ENCODE measurements at regions not wholly inside any gene's neighbourhood (a gene's known extent, or its start where the extent isn't known, plus 50 kb on each side); places are given as distances from the start of the nearest gene placed in this dataset.
"Not testable (repeated sequence)": the region's sequence is repeated elsewhere in the genome, so short reads cannot be mapped to it uniquely, and the experiment has no call there.

DNA sequence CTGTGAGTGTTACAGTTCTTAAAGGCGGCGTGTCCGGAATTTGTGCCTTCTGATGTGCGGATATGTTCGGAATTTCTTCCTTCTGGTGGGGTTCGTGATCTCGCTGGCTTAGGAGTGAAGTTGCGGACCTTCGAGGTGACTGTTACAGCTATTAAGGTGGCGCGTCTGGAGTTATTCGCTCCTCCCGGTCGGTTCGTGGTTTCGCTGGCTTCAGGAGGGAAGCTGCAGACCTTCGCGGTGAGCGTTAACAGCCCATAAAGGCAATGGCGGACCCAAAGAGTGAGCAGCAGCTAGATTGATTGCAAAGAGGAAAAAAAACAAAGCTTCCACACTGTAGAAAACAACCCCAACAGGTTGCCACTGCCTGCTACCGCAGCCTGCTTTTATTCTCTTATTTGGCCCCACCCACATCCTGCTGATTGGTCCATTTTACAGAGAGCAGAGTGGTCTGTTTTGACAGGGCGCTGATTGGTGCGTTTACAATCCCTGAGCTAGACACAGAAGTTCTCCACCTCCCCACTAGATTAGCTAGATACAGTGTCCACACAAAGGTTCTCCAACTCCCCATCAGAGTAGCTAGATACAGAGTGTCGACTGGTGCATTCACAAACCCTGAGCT is 95.7 kb upstream of the MYO10 start:
- ATAC-seq; intact Hi-C loops (cut with DNase I, micrococcal nuclease); DNase-seq: not testable (repeated sequence)

GRCh38 chr5:17032314-17032985 is 96.4 kb upstream of the MYO10 start:
- DNase-seq; ATAC-seq; intact Hi-C loops (cut with DNase I, micrococcal nuclease): not testable (repeated sequence)

- DNase-seq; ATAC-seq; intact Hi-C loops (cut with DNase I, micrococcal nuclease): not testable (repeated sequence)
These were observed 98.9 kb upstream of the MYO10 start for GRCh38 chr5:17034992-17035391.

DNA sequence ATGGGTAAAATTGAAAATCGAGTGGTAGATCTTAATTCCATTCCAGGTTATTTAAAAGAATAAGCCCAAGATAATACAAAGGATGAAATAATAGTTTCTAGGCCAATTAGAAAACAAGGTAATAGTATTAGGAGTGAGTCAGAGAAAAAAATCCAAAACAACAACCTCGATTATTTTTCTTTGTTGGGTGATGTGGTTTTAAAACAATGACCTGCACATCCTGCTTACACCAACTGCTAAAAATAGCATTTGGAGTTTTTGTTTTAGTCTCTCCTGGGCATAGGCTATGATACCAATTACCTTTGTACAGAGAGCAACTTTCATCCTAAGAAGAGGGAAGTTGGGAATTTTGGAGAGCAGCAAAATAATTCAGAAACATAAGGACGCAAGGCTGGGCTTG is 101.7 kb upstream of the MYO10 start:
- intact Hi-C loops (cut with DNase I, micrococcal nuclease) = no loop called here
- ATAC-seq = no peak
- no peak for DNase-seq

GRCh38 chr5:17039170-17039569 is 103.1 kb upstream of the MYO10 start:
- DNase-seq (no peak), ATAC-seq (no peak)
- intact Hi-C loops (cut with DNase I, micrococcal nuclease) = no loop called here

DNA sequence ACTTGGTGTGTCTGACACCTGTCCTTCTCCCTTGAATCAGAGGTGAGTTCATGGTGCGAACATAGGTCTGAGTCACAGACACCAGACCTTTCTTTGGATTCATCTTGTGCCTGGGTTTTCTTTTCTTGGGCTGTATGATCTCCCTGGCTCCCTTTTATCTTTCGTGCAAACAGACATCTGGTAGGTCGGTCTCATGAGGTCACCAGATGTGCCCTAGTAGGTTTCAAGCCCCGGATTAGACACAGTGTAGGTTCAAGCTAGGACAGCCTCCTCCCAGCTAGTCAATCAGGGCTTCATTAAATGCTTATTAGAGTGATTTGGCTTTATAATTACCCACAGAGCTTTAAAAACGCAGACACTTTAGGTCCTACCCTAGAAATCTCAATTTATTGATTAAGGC is 106.0 kb upstream of the MYO10 start:
- DNase-seq (no peak), ATAC-seq (no peak)
- intact Hi-C loops (cut with DNase I, micrococcal nuclease) = no loop called here

DNA sequence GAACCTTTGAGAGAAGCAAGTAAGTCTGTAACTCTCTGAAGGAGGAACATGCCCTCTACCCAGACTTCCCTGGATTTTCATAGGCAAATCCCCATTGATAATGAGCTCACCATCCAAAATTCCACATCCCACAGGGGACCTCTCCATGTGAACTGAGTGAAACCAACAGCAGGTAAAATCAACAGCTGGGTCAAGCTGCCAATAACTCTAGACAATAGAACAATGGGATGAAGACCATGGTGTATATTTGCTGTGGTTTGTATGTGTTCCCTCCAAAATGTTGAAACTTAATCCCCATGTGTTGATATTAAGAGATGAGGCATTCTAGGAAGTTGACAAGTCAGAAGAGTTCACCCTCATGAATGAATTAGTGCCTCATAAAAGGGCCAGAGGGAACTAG is 110.2 kb upstream of the MYO10 start:
- DNase-seq = no peak
- no peak for ATAC-seq
- intact Hi-C loops (cut with DNase I, micrococcal nuclease) = no loop called here

GRCh38 chr5:17050236-17050635 is 114.1 kb upstream of the MYO10 start:
- ATAC-seq = no peak
- intact Hi-C loops (cut with DNase I, micrococcal nuclease) = no loop called here
- DNase-seq = no peak

DNA sequence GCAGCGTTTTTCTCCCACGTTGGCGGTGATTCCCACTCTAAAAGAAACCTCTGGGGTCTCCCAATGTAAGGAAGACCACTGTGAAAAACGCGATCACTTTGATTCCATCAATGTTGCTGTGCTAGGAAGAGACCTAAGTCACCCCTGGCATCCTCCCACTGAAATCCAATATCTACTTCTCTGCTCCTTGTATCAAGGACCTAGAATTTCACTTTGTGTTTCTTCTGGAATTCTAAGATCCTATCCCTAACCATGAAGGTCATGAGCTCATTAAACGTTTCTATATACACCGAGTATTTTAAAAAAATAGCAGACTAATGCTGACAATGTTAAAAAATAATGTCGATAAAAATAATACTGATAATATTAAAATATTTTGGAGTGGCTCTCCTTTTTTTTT is 118.8 kb upstream of the MYO10 start:
- no peak for DNase-seq
- ATAC-seq = no peak
- intact Hi-C loops (cut with DNase I, micrococcal nuclease) = no loop called here

GRCh38 chr5:17056141-17056631 is 120.1 kb upstream of the MYO10 start:
- intact Hi-C loops (cut with DNase I, micrococcal nuclease) = no loop called here
- ATAC-seq (peak; percentile 86), DNase-seq (peak in 1 of 2 donors; percentile 29)

- DNase-seq = no peak
- intact Hi-C loops (cut with DNase I, micrococcal nuclease) = no loop called here
- ATAC-seq = no peak
These were observed 122.3 kb upstream of the MYO10 start for GRCh38 chr5:17058438-17058837.

DNA sequence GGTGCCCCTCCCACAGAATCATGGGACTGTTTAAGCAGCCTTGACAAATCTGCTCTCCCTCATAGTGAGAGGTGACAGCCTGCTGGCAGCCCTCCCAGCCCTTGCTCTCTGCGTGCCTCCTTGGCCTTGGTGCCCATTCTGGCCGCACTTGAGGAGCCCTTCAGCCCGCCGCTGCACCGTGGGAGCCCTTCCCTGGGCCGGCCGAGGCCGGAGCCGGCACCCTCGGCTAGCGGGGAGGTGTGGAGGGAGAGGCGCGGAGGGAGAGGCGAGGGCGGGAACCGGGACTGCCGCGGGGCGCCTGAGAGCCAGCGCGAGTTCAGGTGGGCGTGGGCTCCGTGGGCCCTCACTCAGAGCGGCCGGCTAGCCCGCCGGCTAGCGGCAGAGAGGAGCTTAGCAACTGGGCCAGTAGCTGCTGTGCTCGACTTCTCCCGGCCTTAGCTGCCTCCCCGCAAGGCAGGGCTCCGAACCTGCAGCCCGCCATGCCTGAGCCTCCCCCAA is 125.9 kb upstream of the MYO10 start:
- peak; percentile 21 for ATAC-seq
- DNase-seq = no peak
- intact Hi-C loops (cut with DNase I, micrococcal nuclease) = no loop called here

GRCh38 chr5:17062741-17063140 is 126.7 kb upstream of the MYO10 start:
- ATAC-seq; intact Hi-C loops (cut with DNase I, micrococcal nuclease); DNase-seq: not testable (repeated sequence)

DNA sequence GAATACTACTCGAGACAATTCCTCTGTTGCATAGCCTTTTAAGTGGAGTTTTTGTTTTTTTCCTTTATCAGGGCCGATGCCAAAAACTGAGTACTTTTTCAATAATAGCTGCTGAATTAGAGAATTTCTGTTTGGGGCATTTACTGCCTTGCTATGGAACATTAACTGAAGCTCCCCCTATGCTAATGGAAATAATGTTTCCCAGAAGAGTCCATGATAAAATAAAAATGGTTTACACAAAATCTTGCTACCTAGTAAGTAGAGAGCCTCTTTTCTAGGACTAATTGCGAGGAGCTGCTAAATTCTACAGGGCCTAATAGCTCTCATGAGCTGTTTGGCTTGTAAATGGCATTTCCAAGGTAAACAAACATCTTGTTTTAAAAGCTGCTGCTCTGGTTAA is 128.2 kb upstream of the MYO10 start:
- ATAC-seq = no peak
- DNase-seq = no peak
- intact Hi-C loops (cut with DNase I, micrococcal nuclease) = no loop called here

DNA sequence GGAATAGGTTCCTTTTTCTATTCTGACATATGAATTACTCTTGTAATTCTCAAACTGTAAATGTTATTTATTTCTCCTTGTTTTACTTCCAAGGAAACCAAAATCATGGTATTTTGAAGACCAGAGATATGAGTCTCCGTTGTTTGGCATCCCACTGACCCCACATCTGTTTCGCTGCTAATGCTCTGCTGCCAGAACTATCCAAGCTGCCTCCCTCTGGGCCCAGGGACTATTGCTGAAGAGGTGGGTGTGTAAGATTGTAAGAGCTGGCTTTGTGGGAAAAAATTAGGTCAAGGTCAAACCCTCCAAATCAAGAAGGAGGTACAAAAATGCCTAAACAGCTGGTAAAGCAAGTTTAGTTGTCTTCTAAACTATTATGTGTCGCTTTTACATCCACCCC is 129.4 kb upstream of the MYO10 start:
- ATAC-seq = no peak
- intact Hi-C loops (cut with DNase I, micrococcal nuclease) = no loop called here
- no peak for DNase-seq

GRCh38 chr5:17066026-17066425 is 129.9 kb upstream of the MYO10 start:
- ATAC-seq; DNase-seq; intact Hi-C loops (cut with DNase I, micrococcal nuclease): not testable (repeated sequence)

GRCh38 chr5:17067657-17068392 is 131.7 kb upstream of the MYO10 start:
- ATAC-seq (peak; percentile 31), DNase-seq (no peak)
- intact Hi-C loops (cut with DNase I, micrococcal nuclease) = no loop called here

DNA sequence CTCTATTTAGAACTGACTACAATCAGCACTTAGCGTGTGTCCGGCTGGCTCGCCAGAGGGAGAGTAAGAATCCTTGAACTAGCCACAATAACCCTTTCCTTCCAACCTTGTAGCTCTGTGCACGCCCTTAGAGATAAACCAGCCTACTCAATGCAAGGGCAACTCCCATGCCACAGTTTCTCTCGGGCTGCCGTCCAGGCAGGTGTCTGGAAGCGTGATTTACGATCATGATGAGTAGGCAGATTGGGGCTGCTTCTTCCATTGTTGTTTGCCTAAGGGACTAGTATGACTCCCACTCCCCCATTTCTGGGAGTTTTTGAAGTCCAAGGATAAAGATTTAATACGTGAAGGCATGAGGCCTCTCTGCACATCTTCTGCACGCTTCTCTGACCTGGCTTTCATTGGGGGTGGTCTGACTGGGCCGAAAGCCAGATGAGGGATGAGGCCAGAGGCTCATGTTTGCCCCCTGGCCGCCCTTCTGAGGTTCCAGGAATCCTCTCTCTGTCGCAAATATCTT is 134.0 kb upstream of the MYO10 start:
- DNase-seq (peak; percentile 53 to 69), ATAC-seq (peak; percentile 99)
- intact Hi-C loops (cut with DNase I, micrococcal nuclease) = no loop called here

- intact Hi-C loops (cut with DNase I, micrococcal nuclease) = no loop called here
- ATAC-seq = no peak
- no peak for DNase-seq
These were observed 134.6 kb upstream of the MYO10 start for GRCh38 chr5:17070647-17071046.

DNA sequence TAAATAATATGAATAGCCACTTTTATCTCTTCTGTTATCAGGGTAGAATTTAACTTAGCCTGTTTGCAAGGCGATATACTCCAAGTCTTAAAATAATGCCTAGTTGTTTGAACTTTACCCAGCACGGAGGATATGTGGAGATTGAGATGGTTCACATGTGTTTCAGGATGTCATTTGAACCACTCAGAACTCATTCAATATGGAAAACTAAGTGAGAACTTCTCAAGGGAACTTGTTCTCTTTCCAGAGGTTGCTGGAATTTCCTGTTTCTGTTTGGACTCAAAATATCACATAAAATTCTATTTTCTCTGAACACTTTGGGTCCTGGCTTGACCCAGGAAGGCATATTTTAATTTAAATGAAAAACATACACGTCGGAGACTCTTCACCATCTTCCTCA is 139.1 kb upstream of the MYO10 start:
- intact Hi-C loops (cut with DNase I, micrococcal nuclease) = no loop called here
- no peak for DNase-seq
- no peak for ATAC-seq
